ENCODE measurements at regions not wholly inside any gene's neighbourhood (a gene's known extent, or its start where the extent isn't known, plus 50 kb on each side); places are given as distances from the start of the nearest gene placed in this dataset.

GRCh38 chr19:5243878-5244277 is 96.7 kb downstream of the PTPRS start:
- TF ChIP-seq, protein P1, sequence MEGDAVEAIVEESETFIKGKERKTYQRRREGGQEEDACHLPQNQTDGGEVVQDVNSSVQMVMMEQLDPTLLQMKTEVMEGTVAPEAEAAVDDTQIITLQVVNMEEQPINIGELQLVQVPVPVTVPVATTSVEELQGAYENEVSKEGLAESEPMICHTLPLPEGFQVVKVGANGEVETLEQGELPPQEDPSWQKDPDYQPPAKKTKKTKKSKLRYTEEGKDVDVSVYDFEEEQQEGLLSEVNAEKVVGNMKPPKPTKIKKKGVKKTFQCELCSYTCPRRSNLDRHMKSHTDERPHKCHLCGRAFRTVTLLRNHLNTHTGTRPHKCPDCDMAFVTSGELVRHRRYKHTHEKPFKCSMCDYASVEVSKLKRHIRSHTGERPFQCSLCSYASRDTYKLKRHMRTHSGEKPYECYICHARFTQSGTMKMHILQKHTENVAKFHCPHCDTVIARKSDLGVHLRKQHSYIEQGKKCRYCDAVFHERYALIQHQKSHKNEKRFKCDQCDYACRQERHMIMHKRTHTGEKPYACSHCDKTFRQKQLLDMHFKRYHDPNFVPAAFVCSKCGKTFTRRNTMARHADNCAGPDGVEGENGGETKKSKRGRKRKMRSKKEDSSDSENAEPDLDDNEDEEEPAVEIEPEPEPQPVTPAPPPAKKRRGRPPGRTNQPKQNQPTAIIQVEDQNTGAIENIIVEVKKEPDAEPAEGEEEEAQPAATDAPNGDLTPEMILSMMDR (IDR thresholded peaks at IDR 0.05; ENCODE audit: insufficient read depth, low read length), result no peak
- TF ChIP-seq, protein P2, sequence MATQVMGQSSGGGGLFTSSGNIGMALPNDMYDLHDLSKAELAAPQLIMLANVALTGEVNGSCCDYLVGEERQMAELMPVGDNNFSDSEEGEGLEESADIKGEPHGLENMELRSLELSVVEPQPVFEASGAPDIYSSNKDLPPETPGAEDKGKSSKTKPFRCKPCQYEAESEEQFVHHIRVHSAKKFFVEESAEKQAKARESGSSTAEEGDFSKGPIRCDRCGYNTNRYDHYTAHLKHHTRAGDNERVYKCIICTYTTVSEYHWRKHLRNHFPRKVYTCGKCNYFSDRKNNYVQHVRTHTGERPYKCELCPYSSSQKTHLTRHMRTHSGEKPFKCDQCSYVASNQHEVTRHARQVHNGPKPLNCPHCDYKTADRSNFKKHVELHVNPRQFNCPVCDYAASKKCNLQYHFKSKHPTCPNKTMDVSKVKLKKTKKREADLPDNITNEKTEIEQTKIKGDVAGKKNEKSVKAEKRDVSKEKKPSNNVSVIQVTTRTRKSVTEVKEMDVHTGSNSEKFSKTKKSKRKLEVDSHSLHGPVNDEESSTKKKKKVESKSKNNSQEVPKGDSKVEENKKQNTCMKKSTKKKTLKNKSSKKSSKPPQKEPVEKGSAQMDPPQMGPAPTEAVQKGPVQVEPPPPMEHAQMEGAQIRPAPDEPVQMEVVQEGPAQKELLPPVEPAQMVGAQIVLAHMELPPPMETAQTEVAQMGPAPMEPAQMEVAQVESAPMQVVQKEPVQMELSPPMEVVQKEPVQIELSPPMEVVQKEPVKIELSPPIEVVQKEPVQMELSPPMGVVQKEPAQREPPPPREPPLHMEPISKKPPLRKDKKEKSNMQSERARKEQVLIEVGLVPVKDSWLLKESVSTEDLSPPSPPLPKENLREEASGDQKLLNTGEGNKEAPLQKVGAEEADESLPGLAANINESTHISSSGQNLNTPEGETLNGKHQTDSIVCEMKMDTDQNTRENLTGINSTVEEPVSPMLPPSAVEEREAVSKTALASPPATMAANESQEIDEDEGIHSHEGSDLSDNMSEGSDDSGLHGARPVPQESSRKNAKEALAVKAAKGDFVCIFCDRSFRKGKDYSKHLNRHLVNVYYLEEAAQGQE (IDR thresholded peaks at IDR 0.05; ENCODE audit: insufficient replicate concordance, low read depth), result no peak
